CD4-positive, alpha-beta T cell (primary cell): ENCODE measurements at regions not wholly inside any gene's neighbourhood (a gene's known extent, or its start where the extent isn't known, plus 50 kb on each side); places are given as distances from the start of the nearest gene placed in this dataset.

Experiments
- ATAC-seq: fragments of 200-7000 bp; cut with Tn5 transposase; one replicate; pipeline ENCODE4 v1.10.0; 2022; ENCODE audit warnings: mild to moderate bottlenecking; ENCODE audit not compliant: poor library complexity
- CTCF ChIA-PET: fragments of 350-600 bp; sonication (Branson Sonifier 250); formaldehyde crosslinking; loops from one replicate; lab custom pipeline; 2021; ENCODE audit warnings: antibody characterized with exemption, inconsistent platforms; lab: Charles Lee
- POLR2A ChIA-PET: fragments of 350-600 bp; sonication (Branson Sonifier 250); formaldehyde crosslinking; loops from one replicate; lab custom pipeline; 2021; ENCODE audit warnings: antibody characterized with exemption, inconsistent platforms; lab: Charles Lee
- DNase-seq, 14 experiments: peaks; one replicate each; pipeline ENCODE4 v3.0.0-alpha.2; 2013 to 2020; ENCODE audit warnings: mixed read lengths in 2 of 14
- H3K27ac ChIP-seq, 2 donors: one replicate each; pipeline versions ENCODE4 v1.5.1 to v1.7.0; 2013; ENCODE audit warnings: low read length in 2 of 2, low read depth in 1 of 2, mild to moderate bottlenecking in 1 of 2
- H3K27me3 ChIP-seq, 2 experiments: 1 replicate in 1 of 2; 2 replicates in 1 of 2; pipeline versions ENCODE4 v1.6.1 to v1.7.0; 2013; ENCODE audit warnings: low read length in 2 of 2, control low read depth in 1 of 2, mild to moderate bottlenecking in 1 of 2, moderate library complexity in 1 of 2; ENCODE audit not compliant: insufficient read depth in 2 of 2, control insufficient read depth in 1 of 2
- H3K36me3 ChIP-seq: one replicate; pipeline ENCODE4 v1.6.1; 2013; ENCODE audit warnings: low read length, control low read depth; ENCODE audit not compliant: insufficient read depth
- H3K4me1 ChIP-seq: one replicate; pipeline ENCODE4 v1.6.1; 2013; ENCODE audit warnings: low read length, control low read depth; ENCODE audit not compliant: insufficient read depth
- H3K4me3 ChIP-seq: one replicate; pipeline ENCODE4 v1.5.1; 2013; ENCODE audit warnings: mild to moderate bottlenecking, low read length, moderate library complexity
- H3K9me3 ChIP-seq, 2 experiments: 1 replicate in 1 of 2; 2 replicates in 1 of 2; pipeline versions ENCODE4 v1.6.1 to v1.7.0; 2013; ENCODE audit warnings: low read length in 2 of 2, mild to moderate bottlenecking in 2 of 2, control low read depth in 1 of 2, moderate library complexity in 1 of 2; ENCODE audit not compliant: control insufficient read depth in 1 of 2, insufficient read depth in 1 of 2
- H3K27ac Mint-ChIP-seq: one replicate; pipeline ENCODE4 v1.8.0; 2020; ENCODE audit warnings: mixed read lengths
- H3K27me3 Mint-ChIP-seq: one replicate; pipeline ENCODE4 v1.8.0; 2021; ENCODE audit warnings: mixed read lengths
- H3K36me3 Mint-ChIP-seq: one replicate; pipeline ENCODE4 v1.8.0; 2021; ENCODE audit warnings: low read depth, mixed read lengths
- H3K4me1 Mint-ChIP-seq: one replicate; pipeline ENCODE4 v1.8.0; 2021; ENCODE audit warnings: low read depth, mixed read lengths
- H3K4me3 Mint-ChIP-seq: one replicate; pipeline ENCODE4 v1.8.0; 2020; ENCODE audit warnings: mild to moderate bottlenecking, mixed read lengths
- H3K9me3 Mint-ChIP-seq: one replicate; pipeline ENCODE4 v1.8.0; 2020; ENCODE audit warnings: mixed read lengths
- intact Hi-C, 2 experiments: fragments of 100-400 bp; cut with DNase I in 1 of 2; cut with micrococcal nuclease in 1 of 2; formaldehyde crosslinking; loops; one replicate each; pipeline versions ENCODE4 v1.15.1 to v1.9.0; 2023 to 2025; cut with DNase I, micrococcal nuclease
- TF ChIP-seq, protein P1 (sequence below): fragments of 200-600 bp; IDR thresholded peaks from one replicate; pipeline ENCODE4 v1.8.0; 2022; ENCODE audit warnings: antibody characterized with exemption, mild to moderate bottlenecking

DNA sequence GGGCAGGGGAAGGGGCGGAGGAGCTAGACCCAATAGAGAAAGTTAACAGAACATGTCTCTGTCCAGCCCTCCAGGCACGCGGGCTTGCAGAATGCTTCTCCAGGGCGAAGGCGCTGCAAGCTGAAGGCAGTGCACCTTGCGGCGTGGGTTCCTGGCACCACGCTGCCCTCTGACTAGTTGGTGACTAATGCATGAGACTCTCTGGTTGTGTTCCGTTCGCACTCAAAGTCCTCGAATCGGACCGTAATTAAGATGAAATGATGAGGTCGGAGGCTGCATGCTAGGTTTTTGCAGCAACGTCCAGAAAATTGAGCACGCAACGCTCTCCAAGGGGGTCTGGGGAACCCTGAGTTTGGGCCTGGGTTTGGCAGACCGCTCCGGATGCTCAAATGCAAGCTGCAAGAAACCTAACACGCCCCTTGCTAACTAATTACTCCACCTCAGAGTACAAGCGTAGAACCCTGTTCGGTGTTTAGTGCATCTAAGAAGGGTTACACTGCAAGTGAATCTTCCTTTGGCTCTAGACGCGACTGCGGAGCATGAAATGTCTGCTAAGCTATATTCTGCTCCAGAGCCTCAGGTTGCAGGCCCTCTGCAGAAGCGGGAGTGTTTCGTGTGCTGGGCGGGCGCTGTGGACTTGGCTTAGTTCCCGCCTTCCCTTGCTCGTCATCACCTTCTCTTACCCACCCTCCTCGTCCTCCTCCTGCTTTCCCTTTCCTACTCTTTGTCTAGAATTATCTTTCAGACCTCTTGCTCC lies 57.1 kb upstream of the NKAP start:
- peaks cover 45 to 47% of the 10 kb centered on the region in 2 experiments for H3K27me3 ChIP-seq
- peak overlapping the region; percentile 54 for H3K4me3 Mint-ChIP-seq
- POLR2A ChIA-PET: interaction anchor here (0.6 kb wide), 1 partner anchor 8 kb away, joined by 3 read pairs; no protein-coding TSS in a partner anchor

GRCh38 chrX:119999087-119999634 lies 55.6 kb upstream of the NKAP start:
- ChIA-PET POLR2A (no interaction called here), CTCF (no interaction called here)
- DNase-seq (peak in 1 of 14 experiments; percentile 7), ATAC-seq (no peak)
- no peak overlapping the region for H3K4me3 Mint-ChIP-seq
- no peaks in the 10 kb centered on the region for H3K9me3 Mint-ChIP-seq
- H3K27me3 Mint-ChIP-seq: peaks cover 80% of the 10 kb centered on the region
- Histone ChIP-seq H3K4me1 (peaks cover 19% of the 10 kb centered on the region), H3K4me3 (no peak overlapping the region), H3K36me3 (no peaks in the 10 kb centered on the region), H3K9me3 (peaks cover 0 to 9% of the 10 kb centered on the region in 2 experiments), H3K27me3 (peaks cover 47 to 54% of the 10 kb centered on the region in 2 experiments), H3K27ac (no peak overlapping the region)
- peaks cover 15% of the 10 kb centered on the region for H3K4me1 Mint-ChIP-seq
- no peak overlapping the region for H3K27ac Mint-ChIP-seq
- intact Hi-C loops: no loop called here
- TF ChIP-seq, protein P1, sequence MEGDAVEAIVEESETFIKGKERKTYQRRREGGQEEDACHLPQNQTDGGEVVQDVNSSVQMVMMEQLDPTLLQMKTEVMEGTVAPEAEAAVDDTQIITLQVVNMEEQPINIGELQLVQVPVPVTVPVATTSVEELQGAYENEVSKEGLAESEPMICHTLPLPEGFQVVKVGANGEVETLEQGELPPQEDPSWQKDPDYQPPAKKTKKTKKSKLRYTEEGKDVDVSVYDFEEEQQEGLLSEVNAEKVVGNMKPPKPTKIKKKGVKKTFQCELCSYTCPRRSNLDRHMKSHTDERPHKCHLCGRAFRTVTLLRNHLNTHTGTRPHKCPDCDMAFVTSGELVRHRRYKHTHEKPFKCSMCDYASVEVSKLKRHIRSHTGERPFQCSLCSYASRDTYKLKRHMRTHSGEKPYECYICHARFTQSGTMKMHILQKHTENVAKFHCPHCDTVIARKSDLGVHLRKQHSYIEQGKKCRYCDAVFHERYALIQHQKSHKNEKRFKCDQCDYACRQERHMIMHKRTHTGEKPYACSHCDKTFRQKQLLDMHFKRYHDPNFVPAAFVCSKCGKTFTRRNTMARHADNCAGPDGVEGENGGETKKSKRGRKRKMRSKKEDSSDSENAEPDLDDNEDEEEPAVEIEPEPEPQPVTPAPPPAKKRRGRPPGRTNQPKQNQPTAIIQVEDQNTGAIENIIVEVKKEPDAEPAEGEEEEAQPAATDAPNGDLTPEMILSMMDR: no peak
- H3K36me3 Mint-ChIP-seq: no peaks in the 10 kb centered on the region

More for the DNA sequence above, 57.1 kb upstream of the NKAP start:
- peaks cover 19% of the 10 kb centered on the region for H3K4me1 ChIP-seq
- peaks cover 74% of the 10 kb centered on the region for H3K27me3 Mint-ChIP-seq
- TF ChIP-seq, protein P1: no peak
- ATAC-seq: no peak
- CTCF ChIA-PET: interaction anchor here (0.7 kb wide), 1 partner anchor 1390 kb away, joined by 3 read pairs; no protein-coding TSS in a partner anchor
- DNase-seq: peak in 1 of 14 experiments; percentile 19
- no peak overlapping the region for H3K4me3 ChIP-seq
- H3K36me3 ChIP-seq: no peaks in the 10 kb centered on the region
- peaks cover 15% of the 10 kb centered on the region for H3K4me1 Mint-ChIP-seq
- intact Hi-C loops: no loop called here
- H3K9me3 Mint-ChIP-seq: no peaks in the 10 kb centered on the region
- H3K27ac ChIP-seq: no peak overlapping the region
- H3K27ac Mint-ChIP-seq: no peak overlapping the region
- H3K9me3 ChIP-seq: peaks cover 0 to 9% of the 10 kb centered on the region in 2 experiments
- no peaks in the 10 kb centered on the region for H3K36me3 Mint-ChIP-seq

GRCh38 chrX:119997570-119997969 lies 54.0 kb upstream of the NKAP start:
- DNase-seq (no peak), ATAC-seq (no peak)
- H3K27ac Mint-ChIP-seq: no peak overlapping the region
- H3K4me3 ChIP-seq: no peak overlapping the region
- peaks cover 90% of the 10 kb centered on the region for H3K27me3 Mint-ChIP-seq
- no peak overlapping the region for H3K4me3 Mint-ChIP-seq
- ChIA-PET CTCF (no interaction called here), POLR2A (no interaction called here)
- TF ChIP-seq, protein P1: no peak
- H3K36me3 Mint-ChIP-seq: no peaks in the 10 kb centered on the region
- peaks cover 19% of the 10 kb centered on the region for H3K4me1 ChIP-seq
- H3K9me3 ChIP-seq: peaks cover 0 to 9% of the 10 kb centered on the region in 2 experiments
- intact Hi-C loops: no loop called here
- H3K4me1 Mint-ChIP-seq: peaks cover 15% of the 10 kb centered on the region
- H3K27me3 ChIP-seq: peaks cover 50 to 65% of the 10 kb centered on the region in 2 experiments
- H3K27ac ChIP-seq: no peak overlapping the region
- H3K36me3 ChIP-seq: no peaks in the 10 kb centered on the region
- no peaks in the 10 kb centered on the region for H3K9me3 Mint-ChIP-seq
